ENCODE measurements at regions not wholly inside any gene's neighbourhood (a gene's known extent, or its start where the extent isn't known, plus 50 kb on each side); places are given as distances from the start of the nearest gene placed in this dataset.
"Not testable (repeated sequence)": the region's sequence is repeated elsewhere in the genome, so short reads cannot be mapped to it uniquely, and the experiment has no call there.

GRCh38 chr1:187755536-187755935, 926.8 kb downstream of the PLA2G4A start:
- FAIRE-seq = no peak

- FAIRE-seq = not testable (repeated sequence)
These were observed 927.9 kb downstream of the PLA2G4A start for GRCh38 chr1:187756684-187757083.

- no peak for FAIRE-seq
These were observed 931.1 kb downstream of the PLA2G4A start for GRCh38 chr1:187759825-187760333.

GRCh38 chr1:187762118-187762517, 933.4 kb downstream of the PLA2G4A start:
- no peak for FAIRE-seq

GRCh38 chr1:187763465-187763864, 934.7 kb downstream of the PLA2G4A start:
- no peak for FAIRE-seq

- FAIRE-seq = no peak
These were observed 935.2 kb downstream of the PLA2G4A start for GRCh38 chr1:187763976-187764375.

GRCh38 chr1:187771396-187771795, 942.6 kb downstream of the PLA2G4A start:
- FAIRE-seq = no peak

GRCh38 chr1:187773168-187773567, 944.4 kb downstream of the PLA2G4A start:
- FAIRE-seq = no peak

- no peak for FAIRE-seq
These were observed 959.0 kb downstream of the PLA2G4A start for GRCh38 chr1:187787736-187788135.

- FAIRE-seq = no peak
These were observed 960.0 kb downstream of the PLA2G4A start for GRCh38 chr1:187788718-187789117.

- no peak for FAIRE-seq
These were observed 962.0 kb downstream of the PLA2G4A start for GRCh38 chr1:187790724-187791123.

GRCh38 chr1:187794561-187794960, 965.8 kb downstream of the PLA2G4A start:
- FAIRE-seq = no peak

GRCh38 chr1:187809549-187809948, 980.8 kb downstream of the PLA2G4A start:
- FAIRE-seq = no peak

- no peak for FAIRE-seq
These were observed 987.9 kb downstream of the PLA2G4A start for GRCh38 chr1:187816646-187817045.

- no peak for FAIRE-seq
These were observed 989.0 kb downstream of the PLA2G4A start for GRCh38 chr1:187817782-187818181.

- no peak for FAIRE-seq
These were observed 990.3 kb downstream of the PLA2G4A start for GRCh38 chr1:187819086-187819485.

- no peak for FAIRE-seq
These were observed 1007.8 kb downstream of the PLA2G4A start for GRCh38 chr1:187836557-187836956.

- FAIRE-seq = no peak
These were observed 1009.0 kb downstream of the PLA2G4A start for GRCh38 chr1:187837787-187838186.

GRCh38 chr1:187838335-187839293, 1009.9 kb downstream of the PLA2G4A start:
- no peak for FAIRE-seq

- no peak for FAIRE-seq
These were observed 1011.1 kb downstream of the PLA2G4A start for GRCh38 chr1:187839873-187840272.

GRCh38 chr1:187840557-187840956, 1011.8 kb downstream of the PLA2G4A start:
- FAIRE-seq = no peak

GRCh38 chr1:187842406-187843165, 1013.8 kb downstream of the PLA2G4A start:
- FAIRE-seq = no peak

GRCh38 chr1:187844313-187844712, 1015.6 kb downstream of the PLA2G4A start:
- FAIRE-seq = no peak

GRCh38 chr1:187847531-187847930, 1018.8 kb downstream of the PLA2G4A start:
- no peak for FAIRE-seq
